ENCODE measurements at regions not wholly inside any gene's neighbourhood (a gene's known extent, or its start where the extent isn't known, plus 50 kb on each side); places are given as distances from the start of the nearest gene placed in this dataset.

- H3K27me3 Mint-ChIP-seq (ENCODE audit: low read depth), result peaks cover 18% of the 10 kb centered on the region
- peaks cover 22% of the 10 kb centered on the region for H3K4me1 Mint-ChIP-seq
- no peak for DNase-seq (ENCODE audit: low spot score in 2 of 2, unreplicated experiment in 2 of 2)
- H3K36me3 Mint-ChIP-seq, result no peaks in the 10 kb centered on the region
- H3K4me3 Mint-ChIP-seq, result no peak overlapping the region
- no peaks in the 10 kb centered on the region for H3K9me3 Mint-ChIP-seq
- H3K27ac Mint-ChIP-seq, result no peak overlapping the region
- no peak for TF ChIP-seq CTCF (IDR thresholded peaks at IDR 0.05; ENCODE audit: unreplicated experiment)
These were observed 173.3 kb upstream of the GDNF start for GRCh38 chr5:38013107-38013506.

GRCh38 chr5:38011668-38012188 lies 171.9 kb upstream of the GDNF start:
- Mint-ChIP-seq H3K4me1 (peaks cover 29% of the 10 kb centered on the region), H3K9me3 (no peaks in the 10 kb centered on the region), H3K36me3 (no peaks in the 10 kb centered on the region), H3K27me3 (ENCODE audit: low read depth) (peaks cover 18% of the 10 kb centered on the region), H3K4me3 (no peak overlapping the region), H3K27ac (no peak overlapping the region)
- no peak for DNase-seq (ENCODE audit: low spot score in 2 of 2, unreplicated experiment in 2 of 2)
- no peak for TF ChIP-seq CTCF (IDR thresholded peaks at IDR 0.05; ENCODE audit: unreplicated experiment)

- no peak overlapping the region for H3K27ac Mint-ChIP-seq
- H3K27me3 Mint-ChIP-seq (ENCODE audit: low read depth), result peaks cover 13% of the 10 kb centered on the region
These were observed 170.0 kb upstream of the GDNF start for GRCh38 chr5:38009749-38010358.

GRCh38 chr5:38008198-38008597 lies 168.4 kb upstream of the GDNF start:
- H3K27me3 Mint-ChIP-seq (ENCODE audit: low read depth), result no peaks in the 10 kb centered on the region
- no peak for TF ChIP-seq CTCF (IDR thresholded peaks at IDR 0.05; ENCODE audit: unreplicated experiment)

More at GRCh38 chr5:38009749-38010358, 170.0 kb upstream of the GDNF start:
- H3K4me1 Mint-ChIP-seq, result peaks cover 29% of the 10 kb centered on the region
- H3K36me3 Mint-ChIP-seq, result no peaks in the 10 kb centered on the region
- no peak for TF ChIP-seq CTCF (IDR thresholded peaks at IDR 0.05; ENCODE audit: unreplicated experiment)
- H3K9me3 Mint-ChIP-seq, result no peaks in the 10 kb centered on the region
- DNase-seq (ENCODE audit: low spot score in 2 of 2, unreplicated experiment in 2 of 2), result no peak
- H3K4me3 Mint-ChIP-seq, result no peak overlapping the region

GRCh38 chr5:37999593-37999992 lies 159.8 kb upstream of the GDNF start:
- Mint-ChIP-seq H3K36me3 (no peaks in the 10 kb centered on the region), H3K27ac (no peak overlapping the region)

More at GRCh38 chr5:38008198-38008597, 168.4 kb upstream of the GDNF start:
- no peaks in the 10 kb centered on the region for H3K9me3 Mint-ChIP-seq
- no peaks in the 10 kb centered on the region for H3K36me3 Mint-ChIP-seq
- H3K4me1 Mint-ChIP-seq, result peaks cover 29% of the 10 kb centered on the region
- H3K27ac Mint-ChIP-seq, result no peak overlapping the region
- no peak for DNase-seq (ENCODE audit: low spot score in 2 of 2, unreplicated experiment in 2 of 2)
- H3K4me3 Mint-ChIP-seq, result no peak overlapping the region

More at GRCh38 chr5:37999593-37999992, 159.8 kb upstream of the GDNF start:
- Mint-ChIP-seq H3K4me3 (no peak overlapping the region), H3K4me1 (no peaks in the 10 kb centered on the region), H3K9me3 (no peaks in the 10 kb centered on the region), H3K27me3 (ENCODE audit: low read depth) (peaks cover 8% of the 10 kb centered on the region)
- no peak for DNase-seq (ENCODE audit: low spot score in 2 of 2, unreplicated experiment in 2 of 2)
- TF ChIP-seq CTCF (IDR thresholded peaks at IDR 0.05; ENCODE audit: unreplicated experiment), result no peak

Data from mesothelial cell of epicardium (in vitro differentiated cells).